ENCODE measurements at regions not wholly inside any gene's neighbourhood (a gene's known extent, or its start where the extent isn't known, plus 50 kb on each side); places are given as distances from the start of the nearest gene placed in this dataset.
"Not testable (repeated sequence)": the region's sequence is repeated elsewhere in the genome, so short reads cannot be mapped to it uniquely, and the experiment has no call there.

GRCh38 chr9:107852891-107853290, 363.3 kb upstream of the KLF4 start:
- no peak for DNase-seq

- no peak for DNase-seq
These were observed 361.1 kb upstream of the KLF4 start for GRCh38 chr9:107850653-107851052.

DNA sequence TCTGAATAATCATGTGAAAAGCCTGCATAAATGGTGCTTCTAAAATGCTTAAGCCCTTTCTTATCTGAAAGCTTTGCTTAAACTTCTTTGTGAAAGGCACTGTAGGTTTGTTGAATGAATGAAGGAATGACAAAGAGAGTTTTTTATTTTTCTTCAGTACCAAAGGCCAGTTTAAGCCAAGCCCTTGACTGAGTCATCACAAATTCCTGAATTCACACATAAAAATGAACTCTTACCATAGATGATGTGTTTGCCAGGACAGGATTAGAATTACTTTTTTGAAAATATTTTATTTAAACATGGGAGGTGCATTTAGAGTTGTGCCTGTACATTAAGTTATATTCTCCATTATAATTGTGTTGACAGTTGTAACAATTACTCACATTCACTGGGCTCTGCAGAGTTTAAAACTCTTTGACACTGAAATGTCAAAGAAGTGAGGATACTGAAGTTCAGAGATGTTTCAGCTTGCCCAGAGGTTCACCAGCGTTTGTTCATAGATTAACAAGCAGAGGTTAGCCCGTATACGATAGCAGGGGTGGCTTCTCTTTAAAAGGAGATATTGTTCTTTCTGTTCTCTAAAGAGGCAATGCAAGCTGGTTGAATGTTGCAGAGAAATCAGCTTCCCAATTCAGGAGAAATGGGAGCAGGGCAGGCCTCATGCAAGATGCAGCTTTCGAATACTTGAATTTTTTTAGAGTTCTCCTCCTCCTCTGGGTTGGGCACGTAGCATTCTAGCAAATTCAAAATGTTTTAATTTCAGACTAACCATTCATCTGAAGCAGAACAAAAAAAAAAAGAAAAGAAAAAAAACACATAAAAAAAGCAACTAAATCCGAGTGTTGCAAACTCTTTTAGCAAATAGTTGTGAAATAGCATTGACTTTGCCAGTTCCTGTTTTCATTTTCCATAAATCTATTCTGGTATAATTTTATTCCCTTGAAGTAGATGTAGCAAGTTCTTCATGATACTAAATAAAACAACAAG, 358.7 kb upstream of the KLF4 start:
- DNase-seq: no peak

DNA sequence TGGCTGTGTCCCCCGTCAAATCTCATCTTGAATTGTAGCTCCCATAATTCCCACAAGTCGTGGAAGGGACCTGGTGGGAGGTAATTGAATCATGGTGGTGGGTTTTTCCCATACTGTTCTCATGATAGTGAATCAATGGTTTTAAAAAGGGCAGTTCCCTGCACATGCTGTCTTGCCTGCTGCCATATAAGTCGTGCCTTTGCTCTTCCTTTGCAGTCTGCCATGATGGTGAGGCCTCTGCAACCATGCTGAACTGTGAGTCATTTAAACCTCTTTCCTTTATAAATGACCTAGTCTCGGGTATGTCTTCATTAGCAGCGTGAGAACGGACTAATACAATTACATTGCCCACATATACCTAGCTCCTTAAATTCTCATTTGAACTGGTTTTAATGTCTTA, 353.0 kb upstream of the KLF4 start:
- DNase-seq: no peak

DNA sequence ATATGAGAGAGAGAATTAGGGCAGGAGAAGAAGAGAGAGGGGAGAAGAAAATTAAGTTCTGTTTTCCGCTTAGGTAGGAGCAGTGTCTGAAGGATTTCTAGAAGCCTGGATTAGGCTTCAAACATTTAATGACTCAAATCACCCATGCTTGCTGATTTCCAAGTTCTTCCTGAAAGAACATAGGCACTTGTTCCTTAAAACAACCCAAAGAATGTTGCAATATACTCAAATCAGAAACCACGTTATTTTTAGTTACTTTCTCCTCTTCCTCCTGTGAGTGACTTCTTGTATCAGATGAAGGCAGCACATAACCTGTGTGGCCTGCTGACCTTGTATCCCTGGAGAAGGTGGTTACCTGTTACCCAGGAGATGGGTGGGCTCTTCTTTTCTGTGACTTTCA, 351.5 kb upstream of the KLF4 start:
- DNase-seq: no peak

GRCh38 chr9:107839371-107839770, 349.8 kb upstream of the KLF4 start:
- no peak for DNase-seq

GRCh38 chr9:107838766-107839165, 349.2 kb upstream of the KLF4 start:
- DNase-seq: no peak

DNA sequence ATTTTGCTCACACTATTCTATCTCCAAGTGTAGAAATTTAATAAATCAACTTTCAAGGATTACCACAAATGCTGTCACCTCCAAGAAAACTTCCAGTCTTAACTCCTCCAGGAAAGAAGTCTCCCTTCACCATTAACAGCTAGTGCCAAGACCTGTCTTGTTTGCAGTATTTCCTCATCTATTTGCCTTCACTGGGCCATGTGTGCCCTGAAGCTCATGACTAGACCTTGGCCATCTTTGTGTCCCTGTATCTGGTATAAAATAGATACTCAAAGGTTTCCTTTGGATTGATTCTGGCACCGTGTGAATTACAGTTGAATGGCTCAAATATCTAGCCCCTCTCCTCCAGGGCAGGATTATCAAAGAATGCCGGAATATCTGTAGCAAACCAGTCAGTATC, 346.7 kb upstream of the KLF4 start:
- no peak for DNase-seq

- DNase-seq: no peak
These were observed 343.7 kb upstream of the KLF4 start for GRCh38 chr9:107833295-107833694.

GRCh38 chr9:107832871-107833270, 343.3 kb upstream of the KLF4 start:
- no peak for DNase-seq

- DNase-seq: no peak
These were observed 340.9 kb upstream of the KLF4 start for GRCh38 chr9:107830479-107830878.

- no peak for DNase-seq
These were observed 338.3 kb upstream of the KLF4 start for GRCh38 chr9:107827884-107828283.

- no peak for DNase-seq
These were observed 337.7 kb upstream of the KLF4 start for GRCh38 chr9:107827304-107827703.

DNA sequence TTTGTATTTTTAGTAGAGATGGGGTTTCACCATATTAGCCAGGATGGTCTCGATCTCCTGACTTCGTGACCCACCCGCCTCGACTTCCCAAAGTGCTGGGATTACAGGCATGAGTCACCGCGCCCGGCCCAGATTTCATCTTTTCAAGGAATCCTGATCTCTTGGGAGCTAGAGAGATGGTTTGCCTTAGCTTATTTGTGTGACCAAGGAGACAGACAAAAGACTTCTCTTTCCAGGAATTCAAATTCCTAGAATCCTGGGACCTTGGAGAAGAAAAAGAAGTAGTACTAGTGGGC, 337.1 kb upstream of the KLF4 start:
- not testable (repeated sequence) for DNase-seq

DNA sequence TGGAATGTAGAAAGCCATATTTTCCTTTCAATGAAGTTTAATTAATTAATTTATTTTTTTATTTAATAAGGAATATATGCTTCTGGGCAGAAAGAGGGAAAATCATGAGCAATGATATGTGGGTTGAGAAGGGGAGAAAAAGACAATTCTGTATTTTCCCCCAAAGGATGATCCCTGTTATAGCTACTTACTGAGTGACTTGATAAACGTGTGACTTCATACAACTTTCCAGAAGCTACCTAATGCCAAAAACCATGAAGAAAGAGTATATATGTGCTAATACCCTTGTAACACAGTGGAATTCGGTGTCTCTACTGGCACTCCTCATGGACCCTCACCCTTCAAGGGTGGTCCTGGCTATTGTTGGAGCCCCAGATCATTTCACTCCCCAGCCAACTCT, 335.0 kb upstream of the KLF4 start:
- no peak for DNase-seq

- no peak for DNase-seq
These were observed 330.4 kb upstream of the KLF4 start for GRCh38 chr9:107819772-107820565.

DNA sequence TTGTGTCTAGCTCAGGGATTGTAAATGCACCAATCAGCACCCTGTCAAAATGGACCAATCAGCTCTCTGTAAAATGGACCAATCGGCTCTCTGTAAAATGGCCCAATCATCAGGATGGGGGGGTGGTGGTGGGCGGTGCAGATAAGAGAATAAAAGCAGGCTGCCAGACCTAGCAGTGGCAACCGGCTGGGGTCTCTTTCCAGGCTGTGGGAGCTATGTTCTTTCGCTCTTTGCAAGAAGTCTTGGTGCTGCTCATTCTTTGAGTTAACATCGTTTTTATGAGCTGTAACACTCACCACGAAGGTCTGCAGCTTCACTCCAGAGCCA, 328.9 kb upstream of the KLF4 start:
- DNase-seq: not testable (repeated sequence)

DNA sequence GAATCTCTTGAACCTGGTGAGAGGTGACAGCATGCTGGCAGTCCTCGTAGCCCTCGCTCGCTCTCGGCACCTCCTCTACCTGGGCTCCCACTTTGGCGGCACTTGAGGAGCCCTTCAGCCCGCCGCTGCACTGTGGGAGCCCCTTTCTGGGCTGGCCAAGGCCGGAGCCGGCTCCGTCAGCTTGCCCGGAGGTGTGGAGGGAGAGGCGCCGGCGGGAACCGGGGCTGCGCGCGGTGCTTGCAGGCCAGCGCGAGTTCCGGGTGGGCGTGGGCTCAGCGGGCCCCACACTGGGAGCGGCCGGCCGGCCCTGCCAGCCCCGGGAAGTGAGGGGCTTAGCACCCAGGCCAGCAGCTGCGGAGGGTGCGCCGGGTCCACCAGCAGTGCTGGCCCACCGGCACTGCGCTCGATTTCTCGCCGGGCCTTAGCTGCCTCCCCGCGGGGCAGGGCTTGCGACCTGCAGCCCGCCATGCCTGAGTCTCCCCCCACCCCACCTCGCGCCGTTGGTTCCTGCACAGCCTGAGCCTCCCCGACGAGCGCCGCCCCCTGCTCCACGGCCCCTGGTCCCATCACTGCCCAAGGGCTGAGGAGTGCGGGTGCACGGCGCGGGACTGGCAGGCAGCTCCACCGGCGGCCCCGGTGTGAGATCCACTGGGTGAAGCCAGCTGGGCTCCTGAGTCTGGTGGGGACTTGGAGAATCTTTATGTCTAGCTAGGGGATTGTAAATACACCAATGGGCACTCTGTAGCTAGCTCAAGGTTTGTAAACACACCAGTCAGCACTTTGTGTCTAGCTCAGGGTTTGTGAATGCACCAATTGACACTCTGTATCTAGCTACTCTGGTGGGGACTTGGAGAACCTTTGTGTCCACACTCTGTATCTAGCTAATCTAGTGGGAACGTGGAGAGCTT, 328.3 kb upstream of the KLF4 start:
- DNase-seq: not testable (repeated sequence)

GRCh38 chr9:107816561-107817021, 327.0 kb upstream of the KLF4 start:
- DNase-seq: no peak

DNA sequence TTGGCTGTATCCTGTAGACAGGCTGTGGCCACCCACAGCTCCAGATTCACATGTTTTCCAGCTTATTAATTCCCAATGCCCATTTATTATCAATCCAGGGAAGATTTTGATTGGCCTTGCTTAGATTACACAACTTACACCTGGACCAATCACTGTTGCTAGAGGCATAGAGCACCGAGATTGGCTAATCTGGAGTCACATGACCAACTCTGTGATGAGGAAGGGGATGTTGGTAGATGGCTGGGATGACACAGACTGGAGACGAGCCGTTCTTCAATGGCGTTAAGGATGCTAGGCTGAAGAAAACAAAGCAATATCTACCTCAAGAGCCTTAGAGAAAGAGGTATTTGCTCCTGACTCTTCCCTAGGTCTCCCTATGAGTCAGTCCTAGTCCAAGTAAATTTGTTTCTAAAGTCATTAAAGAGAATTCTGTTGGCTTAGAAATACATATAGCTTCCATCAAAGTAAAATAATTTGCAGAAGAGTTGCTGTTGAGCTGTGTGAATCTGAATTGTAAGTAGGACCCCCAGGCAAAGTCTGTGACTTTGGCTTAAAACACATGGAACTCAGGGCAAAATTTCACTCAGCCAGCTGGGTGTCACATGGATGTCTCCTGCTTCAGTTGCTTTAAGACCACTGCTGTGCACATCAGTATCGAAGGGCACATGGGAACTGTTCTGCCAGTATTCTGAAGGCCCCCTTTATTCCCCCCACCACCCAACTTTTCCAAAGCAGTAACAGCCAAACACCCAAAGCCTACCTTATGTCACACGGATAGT, 326.4 kb upstream of the KLF4 start:
- DNase-seq: no peak

DNA sequence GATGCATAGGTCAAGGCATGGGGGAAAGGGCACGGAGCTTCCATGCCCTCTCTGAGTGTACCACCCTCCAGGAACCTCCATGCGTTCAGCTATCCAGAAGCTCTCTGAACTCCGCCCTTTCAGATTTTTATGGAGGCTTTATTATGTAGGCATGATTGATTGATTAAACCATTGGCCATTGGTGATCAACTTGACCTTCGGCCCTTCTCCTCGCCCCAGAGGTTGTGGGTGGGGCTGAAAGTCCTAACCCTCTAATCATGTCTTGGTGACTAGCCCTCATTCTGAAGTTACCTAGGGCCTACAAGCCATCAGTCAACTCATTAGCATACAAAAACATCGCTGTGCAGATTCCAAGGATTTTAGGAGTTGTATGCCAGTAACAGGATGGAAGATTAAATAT, 323.7 kb upstream of the KLF4 start:
- DNase-seq: no peak

DNA sequence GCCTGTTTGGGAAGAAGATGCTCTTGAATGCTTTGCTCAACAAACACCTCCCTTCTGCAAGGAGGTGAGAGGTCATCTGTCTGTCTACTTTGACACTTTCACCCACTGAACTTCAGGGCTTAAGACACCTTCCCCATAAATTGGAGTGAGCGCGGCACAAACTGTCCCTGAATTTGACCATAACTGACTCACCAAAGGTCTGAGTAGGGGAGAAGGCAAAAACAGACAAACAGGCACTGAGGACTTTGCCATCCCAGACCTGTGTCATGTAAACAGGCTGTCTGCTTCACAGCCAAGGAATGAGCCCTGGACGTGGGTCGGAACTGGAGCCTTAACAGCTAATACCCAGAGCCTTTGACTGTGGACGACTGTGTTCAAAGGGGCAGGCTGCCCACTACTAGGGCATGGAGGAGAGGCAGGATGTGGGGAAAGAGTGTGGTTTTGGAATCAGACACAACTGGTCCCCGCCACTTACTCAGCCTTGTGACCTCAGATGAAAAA, 320.9 kb upstream of the KLF4 start:
- DNase-seq: no peak

All from activated CD4-positive, CD25-positive, alpha-beta regulatory T cell (primary cell).